Ovary (tissue), 7 donors: ENCODE measurements at regions not wholly inside any gene's neighbourhood (a gene's known extent, or its start where the extent isn't known, plus 50 kb on each side); places are given as distances from the start of the nearest gene placed in this dataset.

Source experiments
- DNase-seq, 5 donors: peaks; one replicate each; pipeline ENCODE4 v3.0.0-alpha.2; 2019 to 2020
- H3K27ac ChIP-seq, 2 donors: fragments of 200-600 bp; one replicate each; pipeline versions ENCODE4 v1.5.1 to v1.8.0; 2019 to 2022
- H3K27me3 ChIP-seq: fragments of 200-600 bp; one replicate; pipeline ENCODE4 v1.8.0; 2022
- H3K36me3 ChIP-seq: fragments of 200-600 bp; sonication (generic); one replicate; pipeline ENCODE4 v1.5.1; 2019
- H3K4me1 ChIP-seq: one replicate; pipeline ENCODE4 v1.8.1; 2013; ENCODE audit warnings: mild to moderate bottlenecking, moderate library complexity; ENCODE audit not compliant: insufficient read depth
- H3K4me3 ChIP-seq: fragments of 200-600 bp; sonication (generic); one replicate; pipeline ENCODE4 v1.5.1; 2017
- H3K9me3 ChIP-seq, 2 donors: fragments of 200-600 bp in 1 of 2; sonication (generic) in 1 of 2; one replicate each; pipeline versions ENCODE4 v1.5.1 to v1.8.1; 2013 to 2019; ENCODE audit warnings: mild to moderate bottlenecking in 1 of 2, moderate library complexity in 1 of 2
- CTCF ChIP-seq, 3 donors: fragments of 450-650 bp in 2 of 3; fragments of 200-600 bp in 1 of 3; IDR thresholded peaks; one replicate each; pipeline versions ENCODE4 v1.5.1 to v1.8.0; 2016 to 2022; ENCODE audit warnings: antibody characterized with exemption in 3 of 3, mild to moderate bottlenecking in 1 of 3
- EP300 ChIP-seq: sonication (generic); formaldehyde crosslinking; IDR thresholded peaks from one replicate; pipeline ENCODE4 v1.6.1; 2017; ENCODE audit warnings: antibody characterized with exemption
- POLR2A ChIP-seq: fragments of 450-650 bp; IDR thresholded peaks from one replicate; pipeline ENCODE4 v1.6.1; 2017; ENCODE audit warnings: antibody characterized with exemption, mild to moderate bottlenecking, moderate library complexity
- WGBS, 3 donors: extraction: QIAGEN DNeasy Blood & Tissue Kit in 1 of 3; methylation state at CpG; one replicate each; pipeline versions ENCODE4 v1.1.5 to v1.1.7; 2013 to 2017; 5-methylcytosine and 5-hydroxymethylcytosine counted together
- intact Hi-C, 4 donors: fragments of 100-400 bp; cut with DNase I; formaldehyde crosslinking; loops; one replicate each; pipeline versions ENCODE4 v1.11.0 to v1.15.1; 2022 to 2023
- donor health status: DM: no; HTN: no; CAD: no; lungs with moderate emphysema.
- donor health status: DM: no; HTN: no; CAD: no.
- donor health status: Bipolar disorder and iron deficiency.
- donor health status: DM: no; HTN: no; CAD: no.
- donor health status: DM: yes; HTN: yes; CAD: no.

- Histone ChIP-seq H3K27ac (no peak overlapping the region), H3K27me3 (no peaks in the 10 kb centered on the region), H3K36me3 (no peaks in the 10 kb centered on the region), H3K9me3 (no peaks in the 10 kb centered on the region), H3K4me1 (no peaks in the 10 kb centered on the region), H3K4me3 (no peak overlapping the region)
- no peak for TF ChIP-seq POLR2A
- TF ChIP-seq CTCF (IDR thresholded peaks at IDR 0.05) = no peak
- TF ChIP-seq EP300 = no peak
- WGBS, 3 donors = 64 to 73% (median 71%) methylated on average over 3 of the region's 3 CpGs
- intact Hi-C loops = no loop called here
- DNase-seq = no peak
Observed at GRCh38 chr5:10839118-10839517, 78.1 kb upstream of the DAP start.

- TF ChIP-seq CTCF (IDR thresholded peaks at IDR 0.05) (no peak), EP300 (no peak), POLR2A (no peak)
- H3K27ac ChIP-seq = no peak overlapping the region
- H3K27me3 ChIP-seq = no peaks in the 10 kb centered on the region
- H3K4me3 ChIP-seq = no peak overlapping the region
- no peaks in the 10 kb centered on the region for H3K36me3 ChIP-seq
- no peaks in the 10 kb centered on the region for H3K9me3 ChIP-seq
- WGBS, 3 donors = 83 to 93% (median 86%) methylated on average over 5 of the region's 5 CpGs
- DNase-seq = no peak
- intact Hi-C loops = no loop called here
- peaks cover under 1% of the 10 kb centered on the region for H3K4me1 ChIP-seq
Observed at GRCh38 chr5:10838038-10838437, 77.0 kb upstream of the DAP start.

GRCh38 chr5:10836986-10837385 lies 76.0 kb upstream of the DAP start:
- Histone ChIP-seq H3K27me3 (no peaks in the 10 kb centered on the region), H3K4me3 (no peak overlapping the region), H3K36me3 (no peaks in the 10 kb centered on the region), H3K9me3 (no peaks in the 10 kb centered on the region), H3K4me1 (peaks cover 2% of the 10 kb centered on the region), H3K27ac (no peak overlapping the region)
- intact Hi-C loops = no loop called here
- 92 to 94% (median 93%) methylated on average over 2 of the region's 2 CpGs for WGBS, 3 donors
- TF ChIP-seq EP300 (no peak), POLR2A (no peak), CTCF (IDR thresholded peaks at IDR 0.05) (no peak)
- no peak for DNase-seq

- Histone ChIP-seq H3K4me1 (peaks cover 2% of the 10 kb centered on the region), H3K36me3 (no peaks in the 10 kb centered on the region), H3K27me3 (no peaks in the 10 kb centered on the region), H3K4me3 (no peak overlapping the region), H3K9me3 (no peaks in the 10 kb centered on the region), H3K27ac (no peak overlapping the region)
- 96 to 98% (median 97%) methylated on average over 1 of the region's 1 CpG for WGBS, 3 donors
- TF ChIP-seq EP300 (no peak), POLR2A (no peak), CTCF (IDR thresholded peaks at IDR 0.05) (no peak)
- DNase-seq = no peak
- intact Hi-C loops = no loop called here
Observed at GRCh38 chr5:10834695-10835094, 73.7 kb upstream of the DAP start.

- Histone ChIP-seq H3K36me3 (no peaks in the 10 kb centered on the region), H3K27ac (peak overlapping the region in 1 of 2 donors; percentile 6), H3K27me3 (no peaks in the 10 kb centered on the region), H3K4me3 (no peak overlapping the region), H3K9me3 (no peaks in the 10 kb centered on the region), H3K4me1 (peaks cover 4% of the 10 kb centered on the region)
- no peak for DNase-seq
- WGBS, 3 donors = 9 to 23% (median 13%) methylated on average over 5 of the region's 5 CpGs
- intact Hi-C loops = no loop called here
- TF ChIP-seq EP300 (no peak), CTCF (IDR thresholded peaks at IDR 0.05) (no peak), POLR2A (no peak)
Observed at GRCh38 chr5:10832987-10833386, 72.0 kb upstream of the DAP start.
